AG10803 (cell line): ENCODE measurements at regions not wholly inside any gene's neighbourhood (a gene's known extent, or its start where the extent isn't known, plus 50 kb on each side); places are given as distances from the start of the nearest gene placed in this dataset.

ENCODE experiments used
- DNase-seq: peaks from one replicate; pipeline ENCODE4 v3.0.0; 2010; ENCODE audit warnings: low read depth
- H3K4me3 ChIP-seq: 2 replicates; pipeline ENCODE4 v1.5.1; 2011; ENCODE audit warnings: mild to moderate bottlenecking, low read length, control low read depth
- CTCF ChIP-seq: conservative IDR thresholded peaks from 2 replicates; pipeline ENCODE4 v1.5.1; 2011; ENCODE audit warnings: mild to moderate bottlenecking, low read length, control low read depth, inconsistent platforms

GRCh38 chr12:67137256-67137655, 131.9 kb upstream of the CAND1 start:
- no peak for TF ChIP-seq CTCF
- DNase-seq, result no peak
- no peak overlapping the region for H3K4me3 ChIP-seq

GRCh38 chr12:67141296-67142018, 127.7 kb upstream of the CAND1 start:
- no peak for DNase-seq
- no peak for TF ChIP-seq CTCF
- H3K4me3 ChIP-seq, result no peak overlapping the region

- TF ChIP-seq CTCF, result no peak
- DNase-seq, result no peak
- H3K4me3 ChIP-seq, result no peak overlapping the region
These were observed 123.5 kb upstream of the CAND1 start for GRCh38 chr12:67145692-67146091.

GRCh38 chr12:67147030-67147429, 122.1 kb upstream of the CAND1 start:
- no peak overlapping the region for H3K4me3 ChIP-seq
- no peak for TF ChIP-seq CTCF
- DNase-seq, result no peak

GRCh38 chr12:67147447-67147846, 121.7 kb upstream of the CAND1 start:
- H3K4me3 ChIP-seq, result no peak overlapping the region
- TF ChIP-seq CTCF, result no peak
- DNase-seq, result no peak

- no peak for DNase-seq
- no peak for TF ChIP-seq CTCF
- H3K4me3 ChIP-seq, result no peak overlapping the region
These were observed 120.9 kb upstream of the CAND1 start for GRCh38 chr12:67148265-67148664.

- DNase-seq, result peak; percentile 1
- no peak for TF ChIP-seq CTCF
- no peak overlapping the region for H3K4me3 ChIP-seq
These were observed 117.3 kb upstream of the CAND1 start for GRCh38 chr12:67151886-67152285.
